ENCODE measurements at regions not wholly inside any gene's neighbourhood (a gene's known extent, or its start where the extent isn't known, plus 50 kb on each side); places are given as distances from the start of the nearest gene placed in this dataset.
"Not testable (repeated sequence)": the region's sequence is repeated elsewhere in the genome, so short reads cannot be mapped to it uniquely, and the experiment has no call there.

- not testable (repeated sequence) for DNase-seq (ENCODE audit: low read depth)
Observed at GRCh38 chr9:62833323-62834200, 1643.7 kb downstream of the SPATA31A7 start.

GRCh38 chr9:62837254-62837911 is 1647.5 kb downstream of the SPATA31A7 start:
- not testable (repeated sequence) for DNase-seq (ENCODE audit: low read depth)

- DNase-seq (ENCODE audit: low read depth), result peak; percentile 83
Observed at GRCh38 chr9:62838024-62838718, 1648.3 kb downstream of the SPATA31A7 start.

GRCh38 chr9:62839168-62839567 is 1649.3 kb downstream of the SPATA31A7 start:
- DNase-seq (ENCODE audit: low read depth), result not testable (repeated sequence)

- not testable (repeated sequence) for DNase-seq (ENCODE audit: low read depth)
Observed at GRCh38 chr9:62843145-62843544, 1653.3 kb downstream of the SPATA31A7 start.

- not testable (repeated sequence) for DNase-seq (ENCODE audit: low read depth)
Observed at GRCh38 chr9:62843706-62844290, 1654.0 kb downstream of the SPATA31A7 start.

- DNase-seq (ENCODE audit: low read depth), result not testable (repeated sequence)
Observed at GRCh38 chr9:62844681-62845185, 1654.9 kb downstream of the SPATA31A7 start.

GRCh38 chr9:62848258-62848657 is 1658.4 kb downstream of the SPATA31A7 start:
- DNase-seq (ENCODE audit: low read depth), result not testable (repeated sequence)

- DNase-seq (ENCODE audit: low read depth), result not testable (repeated sequence)
Observed at GRCh38 chr9:62849991-62850390, 1660.2 kb downstream of the SPATA31A7 start.

GRCh38 chr9:62857280-62857679 is 1667.4 kb downstream of the SPATA31A7 start:
- DNase-seq (ENCODE audit: low read depth), result not testable (repeated sequence)

GRCh38 chr9:62858240-62858639 is 1668.4 kb downstream of the SPATA31A7 start:
- not testable (repeated sequence) for DNase-seq (ENCODE audit: low read depth)

GRCh38 chr9:62860939-62861860 is 1671.4 kb downstream of the SPATA31A7 start:
- not testable (repeated sequence) for DNase-seq (ENCODE audit: low read depth)

GRCh38 chr9:62862180-62862579 is 1672.3 kb downstream of the SPATA31A7 start:
- DNase-seq (ENCODE audit: low read depth), result not testable (repeated sequence)

GRCh38 chr9:62863319-62863718 is 1673.5 kb downstream of the SPATA31A7 start:
- DNase-seq (ENCODE audit: low read depth), result not testable (repeated sequence)

GRCh38 chr9:62863867-62864266 is 1674.0 kb downstream of the SPATA31A7 start:
- not testable (repeated sequence) for DNase-seq (ENCODE audit: low read depth)

GRCh38 chr9:62864481-62865469 is 1674.9 kb downstream of the SPATA31A7 start:
- DNase-seq (ENCODE audit: low read depth), result not testable (repeated sequence)

- DNase-seq (ENCODE audit: low read depth), result not testable (repeated sequence)
Observed at GRCh38 chr9:62869061-62869460, 1679.2 kb downstream of the SPATA31A7 start.

- DNase-seq (ENCODE audit: low read depth), result not testable (repeated sequence)
Observed at GRCh38 chr9:62871765-62872164, 1681.9 kb downstream of the SPATA31A7 start.

GRCh38 chr9:62874213-62874612 is 1684.4 kb downstream of the SPATA31A7 start:
- DNase-seq (ENCODE audit: low read depth), result not testable (repeated sequence)
